ENCODE measurements at regions not wholly inside any gene's neighbourhood (a gene's known extent, or its start where the extent isn't known, plus 50 kb on each side); places are given as distances from the start of the nearest gene placed in this dataset.

- Histone ChIP-seq H3K4me3 (ENCODE audit: severe bottlenecking) (no peak overlapping the region), H3K36me3 (ENCODE audit: low read depth) (no peaks in the 10 kb centered on the region), H3K27me3 (ENCODE audit: insufficient read depth, poor library complexity, severe bottlenecking) (no peaks in the 10 kb centered on the region), H3K4me1 (ENCODE audit: insufficient read depth, poor library complexity, severe bottlenecking) (peaks cover 11% of the 10 kb centered on the region), H3K9me3 (ENCODE audit: severe bottlenecking) (no peaks in the 10 kb centered on the region), H3K27ac (ENCODE audit: poor library complexity, severe bottlenecking) (no peak overlapping the region)
- DNase-seq (ENCODE audit: low spot score) = no peak
- no peak for TF ChIP-seq CTCF (IDR thresholded peaks at IDR 0.05; ENCODE audit: poor library complexity, severe bottlenecking)
- ATAC-seq (ENCODE audit: low read depth) = no peak
Measured at GRCh38 chr14:97527993-97528392, 730.8 kb downstream of the VRK1 start.

GRCh38 chr14:97532052-97532451 is 734.9 kb downstream of the VRK1 start:
- H3K27ac ChIP-seq (ENCODE audit: poor library complexity, severe bottlenecking) = no peak overlapping the region
- no peaks in the 10 kb centered on the region for H3K27me3 ChIP-seq (ENCODE audit: insufficient read depth, poor library complexity, severe bottlenecking)
- no peaks in the 10 kb centered on the region for H3K9me3 ChIP-seq (ENCODE audit: severe bottlenecking)
- H3K4me3 ChIP-seq (ENCODE audit: severe bottlenecking) = no peak overlapping the region
- H3K4me1 ChIP-seq (ENCODE audit: insufficient read depth, poor library complexity, severe bottlenecking) = no peaks in the 10 kb centered on the region
- DNase-seq (ENCODE audit: low spot score) = no peak
- ATAC-seq (ENCODE audit: low read depth) = no peak
- no peaks in the 10 kb centered on the region for H3K36me3 ChIP-seq (ENCODE audit: low read depth)
- TF ChIP-seq CTCF (IDR thresholded peaks at IDR 0.05; ENCODE audit: poor library complexity, severe bottlenecking) = no peak

GRCh38 chr14:97536421-97536820 is 739.2 kb downstream of the VRK1 start:
- TF ChIP-seq CTCF (IDR thresholded peaks at IDR 0.05; ENCODE audit: poor library complexity, severe bottlenecking) = no peak
- Histone ChIP-seq H3K4me3 (ENCODE audit: severe bottlenecking) (no peak overlapping the region), H3K36me3 (ENCODE audit: low read depth) (no peaks in the 10 kb centered on the region), H3K9me3 (ENCODE audit: severe bottlenecking) (no peaks in the 10 kb centered on the region), H3K27ac (ENCODE audit: poor library complexity, severe bottlenecking) (no peak overlapping the region), H3K4me1 (ENCODE audit: insufficient read depth, poor library complexity, severe bottlenecking) (no peaks in the 10 kb centered on the region), H3K27me3 (ENCODE audit: insufficient read depth, poor library complexity, severe bottlenecking) (no peaks in the 10 kb centered on the region)
- ATAC-seq (ENCODE audit: low read depth) (no peak), DNase-seq (ENCODE audit: low spot score) (no peak)

- peak; percentile 19 for DNase-seq (ENCODE audit: low spot score)
- Histone ChIP-seq H3K36me3 (ENCODE audit: low read depth) (no peaks in the 10 kb centered on the region), H3K27me3 (ENCODE audit: insufficient read depth, poor library complexity, severe bottlenecking) (no peaks in the 10 kb centered on the region), H3K9me3 (ENCODE audit: severe bottlenecking) (no peaks in the 10 kb centered on the region), H3K27ac (ENCODE audit: poor library complexity, severe bottlenecking) (no peak overlapping the region), H3K4me3 (ENCODE audit: severe bottlenecking) (no peak overlapping the region), H3K4me1 (ENCODE audit: insufficient read depth, poor library complexity, severe bottlenecking) (no peaks in the 10 kb centered on the region)
- ATAC-seq (ENCODE audit: low read depth) = no peak
- TF ChIP-seq CTCF (IDR thresholded peaks at IDR 0.05; ENCODE audit: poor library complexity, severe bottlenecking) = no peak
Measured at GRCh38 chr14:97538749-97539410, 741.7 kb downstream of the VRK1 start.

GRCh38 chr14:97539411-97539795 is 742.2 kb downstream of the VRK1 start:
- no peaks in the 10 kb centered on the region for H3K9me3 ChIP-seq (ENCODE audit: severe bottlenecking)
- no peaks in the 10 kb centered on the region for H3K4me1 ChIP-seq (ENCODE audit: insufficient read depth, poor library complexity, severe bottlenecking)
- H3K27me3 ChIP-seq (ENCODE audit: insufficient read depth, poor library complexity, severe bottlenecking) = no peaks in the 10 kb centered on the region
- no peaks in the 10 kb centered on the region for H3K36me3 ChIP-seq (ENCODE audit: low read depth)
- H3K27ac ChIP-seq (ENCODE audit: poor library complexity, severe bottlenecking) = no peak overlapping the region
- no peak for TF ChIP-seq CTCF (IDR thresholded peaks at IDR 0.05; ENCODE audit: poor library complexity, severe bottlenecking)
- no peak for ATAC-seq (ENCODE audit: low read depth)
- peak; percentile 20 for DNase-seq (ENCODE audit: low spot score)
- no peak overlapping the region for H3K4me3 ChIP-seq (ENCODE audit: severe bottlenecking)

Measured in RWPE2 (cell line).